Fibroblast of peridontal ligament (primary cell): ENCODE measurements at regions not wholly inside any gene's neighbourhood (a gene's known extent, or its start where the extent isn't known, plus 50 kb on each side); places are given as distances from the start of the nearest gene placed in this dataset.
"Not testable (repeated sequence)": the region's sequence is repeated elsewhere in the genome, so short reads cannot be mapped to it uniquely, and the experiment has no call there.

ENCODE experiments used
- DNase-seq: peaks from one replicate; pipeline ENCODE4 v3.0.0-alpha.2; 2010; ENCODE audit errors: extremely low read depth

- no peak for DNase-seq
Measured at GRCh38 chr12:19666070-19666469, 226.8 kb downstream of the AEBP2 start.

DNA sequence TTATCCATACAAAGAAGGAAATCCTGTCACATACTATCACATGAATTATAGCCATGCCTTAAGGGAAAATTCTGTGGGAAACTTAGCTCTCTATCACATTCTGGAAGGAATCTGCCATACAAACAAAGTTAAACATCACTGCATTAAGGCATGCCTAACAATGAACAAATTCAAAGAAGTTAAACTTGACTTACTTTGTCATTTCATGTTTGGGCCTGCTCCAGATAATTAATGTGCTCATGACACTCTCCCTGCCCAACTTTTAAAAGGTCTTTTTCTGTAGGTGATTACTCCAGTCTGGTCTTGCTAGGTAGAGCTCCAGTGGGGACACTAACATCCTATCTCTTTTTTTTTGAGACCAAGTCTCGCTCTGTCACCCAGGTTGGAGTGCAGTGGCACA, 230.5 kb downstream of the AEBP2 start:
- DNase-seq: no peak

DNA sequence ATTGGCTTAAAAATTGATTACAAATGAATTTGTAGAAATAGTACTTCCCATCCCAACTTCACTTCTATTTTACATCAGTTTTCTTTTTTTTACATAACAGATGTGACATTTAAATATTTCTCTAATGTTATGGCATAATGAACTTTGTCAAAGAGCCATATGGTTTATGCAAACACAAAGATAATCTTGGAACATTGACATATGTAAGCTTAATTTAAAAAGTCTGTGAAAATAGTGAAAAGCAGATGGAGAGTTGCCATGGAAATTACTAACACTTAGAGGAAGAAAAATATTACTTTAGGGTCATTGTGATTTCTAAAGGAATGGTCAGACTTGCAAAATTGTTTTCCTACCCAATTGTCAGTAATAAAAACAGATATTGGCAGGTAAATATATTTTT, 232.4 kb downstream of the AEBP2 start:
- DNase-seq: peak; percentile 73

GRCh38 chr12:19674437-19674836, 235.1 kb downstream of the AEBP2 start:
- no peak for DNase-seq

GRCh38 chr12:19675361-19675760, 236.1 kb downstream of the AEBP2 start:
- DNase-seq: no peak

DNA sequence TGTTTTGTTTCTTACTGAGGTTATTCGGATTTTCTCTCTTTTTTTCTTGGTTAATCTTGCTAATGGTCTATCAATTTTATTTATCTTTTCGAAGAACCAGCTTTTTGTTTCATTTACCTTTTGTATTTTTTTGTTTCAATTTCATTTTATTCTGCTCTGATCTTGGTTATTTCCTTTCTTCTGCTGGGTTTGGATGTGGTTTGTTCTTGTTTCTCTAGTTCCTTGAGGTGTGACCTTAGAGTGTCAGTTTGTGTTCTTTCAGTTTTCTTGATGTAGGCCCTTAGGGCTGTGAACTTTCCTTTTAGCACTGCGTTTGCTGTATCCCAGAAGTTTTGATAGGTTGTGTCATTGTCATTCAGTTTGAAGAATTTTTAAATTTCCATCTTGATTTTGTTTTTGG, 239.2 kb downstream of the AEBP2 start:
- not testable (repeated sequence) for DNase-seq

DNA sequence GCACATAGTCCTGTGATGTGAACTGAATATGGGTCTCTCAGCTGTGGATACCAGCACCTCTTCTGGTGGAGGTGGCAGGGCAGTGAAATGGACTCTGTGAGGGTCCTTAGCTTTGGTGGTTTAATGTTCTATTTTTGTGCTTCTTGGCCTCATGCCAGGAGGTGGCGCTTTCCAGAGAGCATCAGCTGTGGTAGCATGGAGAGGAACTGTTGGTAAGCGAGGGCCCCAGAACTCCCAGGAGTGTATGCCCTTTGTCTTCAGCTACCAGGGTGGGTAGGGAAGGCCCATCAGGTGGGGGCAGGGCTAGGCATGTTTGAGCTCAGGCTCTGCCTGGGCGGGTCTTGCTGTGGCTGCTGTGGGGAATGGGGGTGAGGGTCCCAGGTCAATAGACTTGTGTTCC, 241.7 kb downstream of the AEBP2 start:
- no peak for DNase-seq

DNA sequence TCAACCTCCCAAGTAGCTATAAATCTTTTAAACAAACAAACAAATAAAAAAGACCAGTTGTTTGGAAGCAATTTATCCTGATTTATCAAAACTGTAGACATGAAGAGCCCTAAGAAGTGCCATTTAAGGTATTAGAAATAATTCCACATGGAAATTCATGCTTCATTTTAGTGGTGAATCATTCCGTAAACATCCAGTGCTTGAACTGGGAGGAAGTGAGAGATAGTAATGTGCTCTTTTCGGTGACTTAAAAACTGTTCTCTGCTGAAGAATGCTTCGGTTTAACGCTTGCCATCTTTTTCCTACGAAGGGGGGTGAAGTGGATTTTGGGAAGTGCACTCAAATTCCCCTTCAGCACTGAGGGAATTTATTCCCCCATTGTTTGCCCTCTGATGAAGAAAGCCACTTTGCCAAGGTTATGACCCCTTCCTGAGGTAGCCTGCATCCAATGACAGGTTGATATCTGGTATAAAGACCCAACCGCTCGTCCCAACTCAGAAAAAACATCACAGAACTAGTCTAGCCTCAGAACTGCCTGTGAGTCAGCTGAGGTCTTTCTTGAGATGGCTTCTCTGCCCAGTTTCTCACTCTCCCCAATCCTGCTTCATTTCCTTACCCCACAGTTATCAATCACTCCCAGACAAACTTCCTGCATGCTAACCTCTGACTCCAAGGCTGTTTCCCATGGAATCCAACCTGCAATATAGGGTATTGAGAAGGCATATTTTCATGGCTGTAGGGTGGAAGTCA, 244.1 kb downstream of the AEBP2 start:
- peak; percentile 26 for DNase-seq

DNA sequence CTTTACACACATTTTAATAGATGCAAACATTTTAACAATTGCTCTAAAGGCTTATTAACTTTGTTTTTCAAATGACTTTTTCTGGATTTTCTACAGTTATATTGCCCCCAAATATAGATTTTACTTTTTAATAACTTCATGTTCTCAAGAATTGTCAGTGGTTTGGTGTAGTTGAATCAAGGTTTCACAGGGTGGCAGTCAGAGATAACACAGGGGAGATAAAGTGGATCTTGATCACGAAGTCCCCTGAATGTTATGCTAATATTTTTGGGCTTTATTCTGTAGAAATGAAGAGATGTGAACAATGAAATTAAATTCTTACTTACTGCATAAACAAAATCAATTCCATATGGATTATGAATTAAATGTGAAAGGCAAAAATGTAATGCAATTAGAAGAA, 248.1 kb downstream of the AEBP2 start:
- no peak for DNase-seq

DNA sequence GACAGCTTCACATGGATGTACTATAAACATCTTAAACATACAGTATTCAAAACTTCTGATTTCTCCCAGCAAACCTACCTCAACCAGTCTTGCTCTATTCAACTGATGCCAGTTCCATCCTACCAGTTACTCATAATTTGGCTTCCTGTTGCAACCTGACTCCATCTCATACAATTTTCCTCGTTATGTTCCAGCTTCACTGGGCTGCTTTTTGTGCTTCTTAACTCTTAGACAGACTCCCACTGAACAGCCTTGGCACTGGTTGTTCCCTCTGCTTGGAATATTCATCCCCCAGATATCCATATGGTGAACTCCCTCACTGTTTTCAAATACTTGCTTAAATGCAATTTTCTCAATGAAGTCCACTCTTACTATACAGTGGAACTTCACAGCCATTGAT, 249.2 kb downstream of the AEBP2 start:
- no peak for DNase-seq

DNA sequence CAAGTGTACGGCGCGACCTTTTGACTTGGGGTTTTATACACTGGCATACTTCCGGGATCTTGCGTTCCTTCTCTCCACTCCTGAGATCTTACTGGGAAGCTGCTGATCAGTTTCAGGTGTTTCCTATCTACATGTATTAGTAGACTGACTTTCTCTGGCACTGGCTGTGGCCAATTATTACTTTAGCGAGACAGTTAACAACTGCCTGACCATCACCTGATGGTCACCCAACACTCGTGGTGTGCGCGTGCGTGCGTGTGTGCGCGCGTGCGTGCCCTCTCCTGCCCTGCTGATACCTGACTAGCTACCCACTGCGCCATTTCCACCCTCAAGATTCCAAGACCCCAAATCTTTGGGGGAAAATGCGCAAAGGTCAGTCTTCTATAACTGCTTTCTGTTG, 249.9 kb downstream of the AEBP2 start:
- DNase-seq: no peak

GRCh38 chr12:19689801-19690472, 250.6 kb downstream of the AEBP2 start:
- DNase-seq: no peak

- DNase-seq: no peak
Measured at GRCh38 chr12:19692091-19692490, 252.8 kb downstream of the AEBP2 start.

DNA sequence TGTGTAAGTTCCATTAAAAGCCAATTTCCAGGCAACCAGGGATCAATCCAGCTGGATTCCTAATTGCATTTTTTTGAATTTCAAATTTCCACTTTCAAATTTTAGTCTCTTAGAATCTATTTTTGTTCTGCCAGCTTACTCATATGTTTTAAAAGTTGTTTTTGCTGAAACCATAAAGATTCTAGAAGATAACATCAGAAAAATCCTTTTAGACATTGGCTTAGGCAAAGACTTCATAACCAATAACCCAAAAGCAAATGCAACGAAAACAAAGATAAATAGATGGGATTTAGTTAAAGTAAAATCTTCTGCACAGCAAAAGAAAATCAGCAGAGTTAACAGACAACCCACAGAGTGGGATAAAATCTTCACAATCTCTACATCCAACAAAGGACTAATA, 253.3 kb downstream of the AEBP2 start:
- no peak for DNase-seq

GRCh38 chr12:19694627-19695026, 255.3 kb downstream of the AEBP2 start:
- DNase-seq: no peak

DNA sequence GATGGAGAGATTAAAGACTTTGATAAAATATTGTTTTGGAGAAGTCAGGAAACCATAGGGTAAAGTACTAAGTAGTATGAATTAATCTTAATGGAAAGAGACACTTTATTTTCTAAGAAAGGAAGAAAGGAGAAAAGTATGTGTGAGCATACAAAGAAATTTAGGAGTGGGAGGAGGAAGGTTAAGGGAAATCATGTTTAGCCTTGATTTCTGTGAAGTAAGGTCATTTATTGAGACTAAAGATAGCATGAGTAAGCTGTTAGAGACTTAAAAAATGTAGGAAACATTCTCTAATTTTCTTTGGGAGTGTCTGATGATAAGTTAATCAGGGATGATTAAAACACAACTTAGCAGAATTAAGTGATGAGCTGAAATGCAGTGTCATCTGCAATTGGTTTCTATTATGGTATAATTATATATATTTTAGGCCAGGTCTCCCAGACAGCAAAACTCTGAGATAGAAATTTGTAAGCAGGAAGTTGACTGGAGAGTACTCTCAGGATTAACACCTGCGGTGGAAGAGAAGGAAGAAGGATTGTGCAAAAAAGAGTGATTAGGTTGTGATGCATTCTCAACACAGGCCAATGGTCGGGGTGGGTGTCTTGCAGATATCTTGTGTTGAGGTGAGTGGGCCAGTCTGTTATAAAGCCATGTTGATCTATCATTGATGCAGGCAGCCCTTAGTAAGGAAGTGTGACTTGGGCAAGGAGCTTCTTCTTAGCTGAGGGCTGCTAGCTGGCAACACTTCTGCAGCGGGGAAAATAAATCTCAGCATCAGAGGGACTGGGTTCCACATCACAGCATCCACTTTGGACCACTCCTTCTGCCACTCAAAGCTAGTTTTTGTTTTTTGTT, 256.2 kb downstream of the AEBP2 start:
- no peak for DNase-seq

DNA sequence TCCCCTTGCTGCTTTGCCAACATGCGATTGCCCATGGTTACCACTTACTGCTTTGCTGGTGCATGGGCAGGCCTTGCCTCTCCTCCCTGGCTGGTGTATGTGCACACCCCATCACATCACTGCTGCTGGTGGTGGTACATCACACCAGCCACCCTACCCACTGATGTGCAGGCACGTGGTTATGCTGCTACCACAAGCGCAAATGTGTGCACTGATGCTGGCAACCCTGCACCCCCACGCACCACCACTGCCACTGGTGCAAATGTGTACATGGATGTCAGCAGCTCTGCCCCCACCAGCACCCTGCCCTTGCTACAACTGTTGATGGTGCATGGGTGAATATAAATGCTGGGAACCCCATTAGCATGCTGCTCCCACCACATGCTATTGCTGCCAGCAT, 261.7 kb downstream of the AEBP2 start:
- no peak for DNase-seq

- DNase-seq: no peak
Measured at GRCh38 chr12:19704966-19705365, 265.7 kb downstream of the AEBP2 start.

DNA sequence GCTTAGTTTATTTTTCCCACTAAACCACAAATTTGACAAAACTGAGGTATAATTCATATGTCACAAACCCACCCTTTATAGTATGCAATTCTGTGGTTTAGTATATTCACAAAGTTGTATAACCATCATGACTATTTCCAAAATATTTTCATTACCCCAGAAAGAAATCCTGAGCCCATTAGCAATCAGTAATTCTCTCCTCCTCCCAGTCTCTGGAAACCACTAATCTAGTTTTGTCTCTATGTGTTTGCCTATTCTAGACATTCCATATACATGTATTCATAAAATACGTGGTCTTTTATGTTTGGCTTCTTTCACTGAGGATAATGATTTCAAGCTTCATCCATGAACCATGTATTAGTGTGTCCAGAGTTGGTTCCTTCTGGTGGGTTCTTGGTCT, 267.6 kb downstream of the AEBP2 start:
- peak; percentile 21 for DNase-seq

- peak; percentile 2 for DNase-seq
Measured at GRCh38 chr12:19707948-19708409, 268.7 kb downstream of the AEBP2 start.

DNA sequence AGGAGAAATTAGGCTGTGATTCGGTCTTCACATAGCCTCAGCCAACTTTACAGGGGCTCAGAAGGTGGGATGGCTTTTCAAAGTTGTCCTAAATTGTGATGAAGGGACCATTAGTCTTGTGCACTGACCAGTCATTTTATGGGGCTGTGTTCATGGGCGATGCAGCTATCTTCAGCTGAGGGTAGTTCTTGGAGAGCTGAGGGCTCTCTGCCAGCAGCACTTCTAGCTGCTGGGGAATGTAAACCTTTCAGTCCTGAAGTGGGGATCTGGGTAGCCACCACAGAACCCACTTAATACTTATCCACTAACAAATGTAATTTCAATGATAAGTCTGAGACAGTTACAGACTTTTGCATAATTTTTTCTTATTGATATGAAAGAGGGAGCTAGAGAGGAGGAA, 270.6 kb downstream of the AEBP2 start:
- DNase-seq: no peak
